GM12891 (cell line): ENCODE measurements at regions not wholly inside any gene's neighbourhood (a gene's known extent, or its start where the extent isn't known, plus 50 kb on each side); places are given as distances from the start of the nearest gene placed in this dataset.

Experiments used
- POLR2A ChIP-seq: IDR thresholded peaks from 2 replicates; pipeline ENCODE4 v1.6.1; 2011; ENCODE audit warnings: low read depth, low read length, control low read depth
- POLR2AphosphoS5 ChIP-seq: IDR thresholded peaks from 2 replicates; pipeline ENCODE4 v1.6.1; 2011; ENCODE audit warnings: low read depth, low read length, control low read depth

DNA sequence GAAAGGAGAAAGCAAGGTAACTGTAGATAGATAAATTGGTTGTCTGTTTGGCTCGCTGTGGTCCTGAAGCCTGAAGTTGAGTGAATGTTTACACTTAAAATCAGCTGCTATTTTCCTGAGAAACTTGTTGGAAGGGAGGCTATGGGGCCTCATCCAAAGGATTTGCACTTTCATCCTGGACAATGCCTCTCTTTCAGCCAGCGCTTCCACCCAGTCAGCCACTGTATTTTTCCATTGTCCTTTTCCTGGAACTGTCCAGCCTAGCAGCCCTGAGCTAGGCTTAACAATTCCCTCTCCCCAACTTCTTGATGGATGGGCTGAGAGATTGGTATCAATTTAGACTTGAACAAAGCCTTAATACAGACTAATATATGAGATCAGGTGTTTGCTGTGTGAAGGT is 429.2 kb downstream of the DMAC1 start:
- TF ChIP-seq POLR2A (no peak), POLR2AphosphoS5 (no peak)
